GM19397 (cell line): ENCODE measurements at regions not wholly inside any gene's neighbourhood (a gene's known extent, or its start where the extent isn't known, plus 50 kb on each side); places are given as distances from the start of the nearest gene placed in this dataset.

Experiments
- ATAC-seq: cut with Tn5 transposase; IDR thresholded peaks from one replicate; pipeline ENCODE4 v1.9.1; 2021; ENCODE audit warnings: mild to moderate bottlenecking, moderate library complexity; ENCODE audit not compliant: unreplicated experiment

GRCh38 chr5:5584751-5585150, 162.3 kb downstream of the ICE1 start:
- ATAC-seq = no peak

- no peak for ATAC-seq
Measured at GRCh38 chr5:5584236-5584745, 161.8 kb downstream of the ICE1 start.

- no peak for ATAC-seq
Measured at GRCh38 chr5:5583832-5584231, 161.4 kb downstream of the ICE1 start.

GRCh38 chr5:5583023-5583765, 160.7 kb downstream of the ICE1 start:
- ATAC-seq = no peak

- ATAC-seq = no peak
Measured at GRCh38 chr5:5581080-5581479, 158.6 kb downstream of the ICE1 start.

GRCh38 chr5:5576744-5577143, 154.3 kb downstream of the ICE1 start:
- ATAC-seq = no peak

- ATAC-seq = no peak
Measured at GRCh38 chr5:5575461-5575860, 153.0 kb downstream of the ICE1 start.

GRCh38 chr5:5573798-5574380, 151.4 kb downstream of the ICE1 start:
- no peak for ATAC-seq

- no peak for ATAC-seq
Measured at GRCh38 chr5:5572976-5573797, 150.7 kb downstream of the ICE1 start.

- no peak for ATAC-seq
Measured at GRCh38 chr5:5572010-5572865, 149.8 kb downstream of the ICE1 start.

- no peak for ATAC-seq
Measured at GRCh38 chr5:5570646-5571045, 148.2 kb downstream of the ICE1 start.

GRCh38 chr5:5564898-5565297, 142.4 kb downstream of the ICE1 start:
- no peak for ATAC-seq

- ATAC-seq = no peak
Measured at GRCh38 chr5:5560016-5560415, 137.5 kb downstream of the ICE1 start.

GRCh38 chr5:5558638-5559527, 136.4 kb downstream of the ICE1 start:
- no peak for ATAC-seq

- ATAC-seq = no peak
Measured at GRCh38 chr5:5558102-5558501, 135.6 kb downstream of the ICE1 start.

GRCh38 chr5:5551499-5551898, 129.0 kb downstream of the ICE1 start:
- no peak for ATAC-seq

- ATAC-seq = no peak
Measured at GRCh38 chr5:5546408-5546807, 123.9 kb downstream of the ICE1 start.

GRCh38 chr5:5544094-5544663, 121.7 kb downstream of the ICE1 start:
- no peak for ATAC-seq

- no peak for ATAC-seq
Measured at GRCh38 chr5:5542654-5543053, 120.2 kb downstream of the ICE1 start.
